NB4 (cell line): ENCODE measurements at regions not wholly inside any gene's neighbourhood (a gene's known extent, or its start where the extent isn't known, plus 50 kb on each side); places are given as distances from the start of the nearest gene placed in this dataset.

ENCODE experiments used
- DNase-seq: peaks from one replicate; pipeline ENCODE4 v3.0.0; 2010; ENCODE audit warnings: low read depth
- H3K4me3 ChIP-seq: one replicate; pipeline ENCODE4 v1.5.1; 2011; ENCODE audit warnings: mild to moderate bottlenecking, low read depth, low read length, moderate library complexity
- MYC ChIP-seq: IDR thresholded peaks from 2 replicates; pipeline ENCODE4 v1.6.1; 2011; ENCODE audit warnings: low read depth, low read length
- POLR2A ChIP-seq: IDR thresholded peaks from 2 replicates; pipeline ENCODE4 v1.6.1; 2011; ENCODE audit warnings: mild to moderate bottlenecking; ENCODE audit not compliant: insufficient read length; ENCODE audit errors: extremely low read depth
- TF ChIP-seq, protein P1 (sequence below): IDR thresholded peaks from 2 replicates; pipeline ENCODE4 v1.6.1; 2011; ENCODE audit warnings: low read depth, low read length
- TF ChIP-seq, protein P2 (sequence below): IDR thresholded peaks from one replicate; pipeline ENCODE4 v1.5.1; 2012; ENCODE audit warnings: low read depth, low read length

DNA sequence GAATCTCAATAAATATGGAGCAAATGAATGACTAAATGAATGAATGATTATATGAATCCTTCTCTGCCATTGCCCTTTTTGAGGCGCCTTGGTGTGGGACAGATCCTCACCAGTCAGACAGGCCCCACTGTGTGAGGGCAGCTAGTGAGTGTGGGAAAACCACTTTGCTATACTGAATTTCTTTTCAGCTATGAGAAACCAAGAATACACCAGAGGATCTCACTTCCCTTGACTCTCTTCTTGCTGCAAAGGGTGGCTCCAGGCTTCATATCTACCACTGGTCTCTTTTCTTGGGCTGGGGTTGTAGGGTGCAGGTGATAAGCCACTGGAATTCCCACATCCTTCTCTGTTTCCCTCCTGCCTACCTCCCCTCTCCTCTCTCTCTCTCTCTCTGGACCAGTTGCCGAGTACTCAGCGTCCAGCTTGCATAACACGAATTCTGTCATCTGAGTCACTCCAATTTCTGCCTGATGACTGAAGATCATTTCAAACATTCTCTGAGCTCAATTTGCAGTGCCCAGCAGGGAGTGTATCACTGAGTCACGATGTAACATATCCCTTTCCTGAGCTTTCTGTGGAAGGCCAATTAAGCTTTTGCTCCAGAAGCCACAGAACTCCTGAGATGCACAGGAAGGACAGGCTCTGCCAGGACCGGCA lies 304.3 kb upstream of the NCAM1 start:
- TF ChIP-seq, protein P1, sequence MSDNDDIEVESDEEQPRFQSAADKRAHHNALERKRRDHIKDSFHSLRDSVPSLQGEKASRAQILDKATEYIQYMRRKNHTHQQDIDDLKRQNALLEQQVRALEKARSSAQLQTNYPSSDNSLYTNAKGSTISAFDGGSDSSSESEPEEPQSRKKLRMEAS: no peak
- no peak for TF ChIP-seq MYC
- no peak for TF ChIP-seq POLR2A
- TF ChIP-seq, protein P2, sequence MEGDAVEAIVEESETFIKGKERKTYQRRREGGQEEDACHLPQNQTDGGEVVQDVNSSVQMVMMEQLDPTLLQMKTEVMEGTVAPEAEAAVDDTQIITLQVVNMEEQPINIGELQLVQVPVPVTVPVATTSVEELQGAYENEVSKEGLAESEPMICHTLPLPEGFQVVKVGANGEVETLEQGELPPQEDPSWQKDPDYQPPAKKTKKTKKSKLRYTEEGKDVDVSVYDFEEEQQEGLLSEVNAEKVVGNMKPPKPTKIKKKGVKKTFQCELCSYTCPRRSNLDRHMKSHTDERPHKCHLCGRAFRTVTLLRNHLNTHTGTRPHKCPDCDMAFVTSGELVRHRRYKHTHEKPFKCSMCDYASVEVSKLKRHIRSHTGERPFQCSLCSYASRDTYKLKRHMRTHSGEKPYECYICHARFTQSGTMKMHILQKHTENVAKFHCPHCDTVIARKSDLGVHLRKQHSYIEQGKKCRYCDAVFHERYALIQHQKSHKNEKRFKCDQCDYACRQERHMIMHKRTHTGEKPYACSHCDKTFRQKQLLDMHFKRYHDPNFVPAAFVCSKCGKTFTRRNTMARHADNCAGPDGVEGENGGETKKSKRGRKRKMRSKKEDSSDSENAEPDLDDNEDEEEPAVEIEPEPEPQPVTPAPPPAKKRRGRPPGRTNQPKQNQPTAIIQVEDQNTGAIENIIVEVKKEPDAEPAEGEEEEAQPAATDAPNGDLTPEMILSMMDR: no peak
- no peak for DNase-seq
- no peak overlapping the region for H3K4me3 ChIP-seq

DNA sequence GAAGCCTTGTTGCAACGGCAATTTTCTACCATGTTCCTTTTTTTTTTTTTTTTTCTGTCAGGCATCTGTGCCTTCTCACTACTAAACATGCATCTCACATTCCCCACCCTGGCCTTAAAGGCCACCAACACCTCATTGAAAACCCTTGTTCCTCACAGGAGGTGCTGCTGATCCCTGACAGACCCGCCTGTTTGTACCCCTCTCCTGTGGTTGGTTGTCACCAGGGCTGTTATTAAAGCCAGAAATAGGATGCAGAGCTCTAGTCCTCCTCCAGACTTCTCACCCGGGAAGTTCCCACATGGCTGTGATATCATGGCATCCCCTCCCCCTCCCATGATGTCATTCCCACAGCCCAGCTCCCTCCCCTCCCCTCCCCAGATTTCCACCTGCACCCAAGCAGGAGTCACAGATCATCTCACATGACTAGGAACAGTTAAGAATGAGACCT lies 302.8 kb upstream of the NCAM1 start:
- TF ChIP-seq, protein P1: no peak
- TF ChIP-seq, protein P2: no peak
- TF ChIP-seq MYC (no peak), POLR2A (no peak)
- H3K4me3 ChIP-seq: no peak overlapping the region
- DNase-seq: no peak

DNA sequence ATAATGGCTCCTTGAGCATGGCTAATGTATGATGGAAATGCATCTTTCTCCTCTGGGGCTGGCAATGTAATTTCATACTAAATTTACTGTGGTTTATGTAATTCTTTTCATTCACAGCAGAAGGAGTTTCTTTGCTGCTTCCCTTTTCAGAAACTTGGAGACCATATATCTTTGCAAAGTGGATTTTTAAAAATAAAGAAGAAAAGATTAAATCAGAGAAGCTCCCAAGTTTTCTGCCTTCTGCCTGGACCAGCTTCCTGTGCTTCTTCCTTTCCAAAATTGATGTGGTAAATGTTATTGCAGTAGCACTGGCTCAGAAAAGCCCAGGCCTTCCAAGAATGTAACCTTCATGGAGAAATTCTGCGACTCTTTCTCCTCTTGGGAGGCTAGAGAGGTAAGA lies 300.1 kb upstream of the NCAM1 start:
- DNase-seq: no peak
- no peak overlapping the region for H3K4me3 ChIP-seq
- no peak for TF ChIP-seq POLR2A
- TF ChIP-seq, protein P1: no peak
- TF ChIP-seq MYC: no peak
- TF ChIP-seq, protein P2: no peak

DNA sequence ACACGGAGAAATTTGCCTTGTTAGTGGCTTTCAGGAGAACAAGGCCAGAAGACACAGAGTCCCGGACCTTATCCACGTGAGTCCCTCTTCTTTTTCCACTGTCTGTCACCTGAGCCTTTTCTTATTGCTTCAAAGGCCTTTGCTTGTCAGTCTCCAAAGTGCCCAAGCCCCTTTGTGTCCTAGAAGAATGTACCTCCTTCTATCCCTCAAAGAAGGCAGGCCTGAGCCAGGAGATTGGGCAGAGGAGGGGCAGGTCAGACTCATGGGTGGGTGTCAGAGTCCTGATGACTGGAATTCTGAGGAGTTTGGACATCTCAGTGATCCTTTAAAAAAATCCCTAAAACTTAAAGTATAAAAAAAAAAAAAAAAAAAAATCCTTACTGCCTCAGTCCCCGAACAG lies 299.6 kb upstream of the NCAM1 start:
- no peak for DNase-seq
- H3K4me3 ChIP-seq: no peak overlapping the region
- TF ChIP-seq MYC: no peak
- no peak for TF ChIP-seq POLR2A
- TF ChIP-seq, protein P2: no peak
- TF ChIP-seq, protein P1: no peak

DNA sequence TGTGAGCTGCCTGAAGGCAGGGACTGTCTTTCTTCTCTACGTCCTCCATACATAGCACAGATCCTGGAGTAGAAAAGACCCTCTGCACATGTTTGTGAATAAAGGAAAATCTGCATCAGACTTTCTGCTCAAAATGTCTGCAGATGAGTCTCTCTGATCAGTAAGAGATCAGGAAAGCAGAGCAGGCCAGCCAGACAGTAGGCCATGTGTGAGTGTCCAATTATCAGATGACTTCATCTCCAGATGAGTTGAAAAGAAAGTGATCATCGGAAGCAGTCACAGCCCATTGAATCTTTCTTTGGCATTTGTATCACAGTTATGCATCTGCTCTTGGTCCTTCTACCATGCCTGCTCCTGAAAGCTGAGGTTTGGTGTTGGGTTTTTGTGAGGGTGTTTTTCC lies 298.7 kb upstream of the NCAM1 start:
- no peak overlapping the region for H3K4me3 ChIP-seq
- DNase-seq: no peak
- no peak for TF ChIP-seq MYC
- TF ChIP-seq, protein P2: no peak
- TF ChIP-seq, protein P1: no peak
- no peak for TF ChIP-seq POLR2A
